HG03442 (cell line): ENCODE measurements at regions not wholly inside any gene's neighbourhood (a gene's known extent, or its start where the extent isn't known, plus 50 kb on each side); places are given as distances from the start of the nearest gene placed in this dataset.
"Not testable (repeated sequence)": the region's sequence is repeated elsewhere in the genome, so short reads cannot be mapped to it uniquely, and the experiment has no call there.

Source experiments
- ATAC-seq: cut with Tn5 transposase; IDR thresholded peaks from one replicate; pipeline ENCODE4 v1.9.1; 2021; ENCODE audit warnings: mild to moderate bottlenecking, moderate library complexity; ENCODE audit not compliant: unreplicated experiment

- ATAC-seq: no peak
Measured at GRCh38 chr6:85132091-85132490, 317.8 kb upstream of the NT5E start.

- ATAC-seq: no peak
Measured at GRCh38 chr6:85130743-85131142, 319.1 kb upstream of the NT5E start.

GRCh38 chr6:85129881-85130280 is 320.0 kb upstream of the NT5E start:
- no peak for ATAC-seq

- no peak for ATAC-seq
Measured at GRCh38 chr6:85128781-85129180, 321.1 kb upstream of the NT5E start.

- not testable (repeated sequence) for ATAC-seq
Measured at GRCh38 chr6:85128256-85128655, 321.6 kb upstream of the NT5E start.

- no peak for ATAC-seq
Measured at GRCh38 chr6:85127696-85128243, 322.1 kb upstream of the NT5E start.

GRCh38 chr6:85127168-85127498 is 322.8 kb upstream of the NT5E start:
- no peak for ATAC-seq

GRCh38 chr6:85126485-85127167 is 323.3 kb upstream of the NT5E start:
- peak; percentile 96 for ATAC-seq

- no peak for ATAC-seq
Measured at GRCh38 chr6:85125526-85125925, 324.4 kb upstream of the NT5E start.

GRCh38 chr6:85124472-85125354 is 325.2 kb upstream of the NT5E start:
- no peak for ATAC-seq

GRCh38 chr6:85121158-85121557 is 328.7 kb upstream of the NT5E start:
- no peak for ATAC-seq

- ATAC-seq: no peak
Measured at GRCh38 chr6:85118652-85119235, 331.1 kb upstream of the NT5E start.

- no peak for ATAC-seq
Measured at GRCh38 chr6:85118233-85118632, 331.6 kb upstream of the NT5E start.

- no peak for ATAC-seq
Measured at GRCh38 chr6:85116475-85116874, 333.4 kb upstream of the NT5E start.

GRCh38 chr6:85115876-85116275 is 334.0 kb upstream of the NT5E start:
- ATAC-seq: no peak

- no peak for ATAC-seq
Measured at GRCh38 chr6:85115376-85115775, 334.5 kb upstream of the NT5E start.

- no peak for ATAC-seq
Measured at GRCh38 chr6:85114581-85114935, 335.3 kb upstream of the NT5E start.

- ATAC-seq: no peak
Measured at GRCh38 chr6:85113934-85114580, 335.8 kb upstream of the NT5E start.

GRCh38 chr6:85112540-85112939 is 337.3 kb upstream of the NT5E start:
- ATAC-seq: no peak

GRCh38 chr6:85111481-85112011 is 338.3 kb upstream of the NT5E start:
- no peak for ATAC-seq

GRCh38 chr6:85110943-85111342 is 338.9 kb upstream of the NT5E start:
- no peak for ATAC-seq
